CD4-positive, alpha-beta T cell (primary cell): ENCODE measurements at regions not wholly inside any gene's neighbourhood (a gene's known extent, or its start where the extent isn't known, plus 50 kb on each side); places are given as distances from the start of the nearest gene placed in this dataset.

Source experiments
- ATAC-seq: fragments of 200-7000 bp; cut with Tn5 transposase; one replicate; pipeline ENCODE4 v1.10.0; 2022; ENCODE audit warnings: mild to moderate bottlenecking; ENCODE audit not compliant: poor library complexity
- CTCF ChIA-PET: fragments of 350-600 bp; sonication (Branson Sonifier 250); formaldehyde crosslinking; loops from one replicate; lab custom pipeline; 2021; ENCODE audit warnings: antibody characterized with exemption, inconsistent platforms; lab: Charles Lee
- POLR2A ChIA-PET: fragments of 350-600 bp; sonication (Branson Sonifier 250); formaldehyde crosslinking; loops from one replicate; lab custom pipeline; 2021; ENCODE audit warnings: antibody characterized with exemption, inconsistent platforms; lab: Charles Lee
- DNase-seq, 14 experiments: peaks; one replicate each; pipeline ENCODE4 v3.0.0-alpha.2; 2013 to 2020; ENCODE audit warnings: mixed read lengths in 2 of 14
- H3K27ac ChIP-seq, 2 donors: one replicate each; pipeline versions ENCODE4 v1.5.1 to v1.7.0; 2013; ENCODE audit warnings: low read length in 2 of 2, low read depth in 1 of 2, mild to moderate bottlenecking in 1 of 2
- H3K27me3 ChIP-seq, 2 experiments: 1 replicate in 1 of 2; 2 replicates in 1 of 2; pipeline versions ENCODE4 v1.6.1 to v1.7.0; 2013; ENCODE audit warnings: low read length in 2 of 2, control low read depth in 1 of 2, mild to moderate bottlenecking in 1 of 2, moderate library complexity in 1 of 2; ENCODE audit not compliant: insufficient read depth in 2 of 2, control insufficient read depth in 1 of 2
- H3K36me3 ChIP-seq: one replicate; pipeline ENCODE4 v1.6.1; 2013; ENCODE audit warnings: low read length, control low read depth; ENCODE audit not compliant: insufficient read depth
- H3K4me1 ChIP-seq: one replicate; pipeline ENCODE4 v1.6.1; 2013; ENCODE audit warnings: low read length, control low read depth; ENCODE audit not compliant: insufficient read depth
- H3K4me3 ChIP-seq: one replicate; pipeline ENCODE4 v1.5.1; 2013; ENCODE audit warnings: mild to moderate bottlenecking, low read length, moderate library complexity
- H3K9me3 ChIP-seq, 2 experiments: 1 replicate in 1 of 2; 2 replicates in 1 of 2; pipeline versions ENCODE4 v1.6.1 to v1.7.0; 2013; ENCODE audit warnings: low read length in 2 of 2, mild to moderate bottlenecking in 2 of 2, control low read depth in 1 of 2, moderate library complexity in 1 of 2; ENCODE audit not compliant: control insufficient read depth in 1 of 2, insufficient read depth in 1 of 2
- H3K27ac Mint-ChIP-seq: one replicate; pipeline ENCODE4 v1.8.0; 2020; ENCODE audit warnings: mixed read lengths
- H3K27me3 Mint-ChIP-seq: one replicate; pipeline ENCODE4 v1.8.0; 2021; ENCODE audit warnings: mixed read lengths
- H3K36me3 Mint-ChIP-seq: one replicate; pipeline ENCODE4 v1.8.0; 2021; ENCODE audit warnings: low read depth, mixed read lengths
- H3K4me1 Mint-ChIP-seq: one replicate; pipeline ENCODE4 v1.8.0; 2021; ENCODE audit warnings: low read depth, mixed read lengths
- H3K4me3 Mint-ChIP-seq: one replicate; pipeline ENCODE4 v1.8.0; 2020; ENCODE audit warnings: mild to moderate bottlenecking, mixed read lengths
- H3K9me3 Mint-ChIP-seq: one replicate; pipeline ENCODE4 v1.8.0; 2020; ENCODE audit warnings: mixed read lengths
- intact Hi-C, 2 experiments: fragments of 100-400 bp; cut with DNase I in 1 of 2; cut with micrococcal nuclease in 1 of 2; formaldehyde crosslinking; loops; one replicate each; pipeline versions ENCODE4 v1.15.1 to v1.9.0; 2023 to 2025; cut with DNase I, micrococcal nuclease
- TF ChIP-seq, protein P1 (sequence below): fragments of 200-600 bp; IDR thresholded peaks from one replicate; pipeline ENCODE4 v1.8.0; 2022; ENCODE audit warnings: antibody characterized with exemption, mild to moderate bottlenecking

DNA sequence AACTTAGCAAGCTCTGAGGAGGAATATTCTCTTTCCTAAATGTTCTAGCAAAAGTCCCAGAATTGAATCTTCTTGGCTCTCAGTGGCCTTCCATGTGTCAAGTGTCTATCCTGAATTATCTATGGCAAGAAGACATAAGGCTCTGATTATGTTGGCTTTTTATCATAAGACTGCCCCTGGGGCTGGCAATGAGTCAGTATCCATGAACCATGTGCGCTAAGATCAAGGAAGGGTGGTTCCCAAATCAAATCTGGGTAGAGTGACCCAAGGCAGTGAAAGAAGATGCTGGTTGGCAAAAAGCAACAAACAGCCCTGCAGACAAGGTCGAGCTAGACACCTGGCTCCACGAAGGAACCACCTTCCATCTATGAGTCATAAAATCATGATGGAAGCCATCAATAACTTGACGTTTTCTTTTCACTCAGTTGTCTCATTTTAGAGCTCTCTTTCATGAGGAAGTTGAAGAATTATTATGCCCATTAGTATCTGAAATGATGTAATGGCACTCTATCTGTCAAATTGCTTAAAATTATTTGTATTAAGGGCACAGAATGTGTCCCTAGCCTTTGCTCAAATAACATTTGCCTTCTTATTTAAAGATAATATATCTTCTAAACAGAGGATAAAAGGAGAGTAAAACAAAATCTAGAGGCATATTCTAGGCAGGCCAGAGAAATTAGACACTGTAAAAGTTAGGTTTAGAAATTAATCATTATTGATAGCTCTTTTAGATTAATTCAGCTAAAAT, 657.7 kb upstream of the GOT2 start:
- Mint-ChIP-seq H3K27me3 (no peaks in the 10 kb centered on the region), H3K4me1 (no peaks in the 10 kb centered on the region), H3K4me3 (no peak overlapping the region), H3K36me3 (no peaks in the 10 kb centered on the region), H3K9me3 (no peaks in the 10 kb centered on the region), H3K27ac (no peak overlapping the region)
- intact Hi-C loops, result no loop called here
- no peaks in the 10 kb centered on the region for H3K36me3 ChIP-seq
- no peak overlapping the region for H3K4me3 ChIP-seq
- H3K27ac ChIP-seq, result no peak overlapping the region
- no peaks in the 10 kb centered on the region for H3K27me3 ChIP-seq
- H3K4me1 ChIP-seq, result no peaks in the 10 kb centered on the region
- POLR2A ChIA-PET, result no interaction called here
- peaks cover 0 to 5% of the 10 kb centered on the region in 2 experiments for H3K9me3 ChIP-seq
- DNase-seq (no peak), ATAC-seq (no peak)
- TF ChIP-seq, protein P1, sequence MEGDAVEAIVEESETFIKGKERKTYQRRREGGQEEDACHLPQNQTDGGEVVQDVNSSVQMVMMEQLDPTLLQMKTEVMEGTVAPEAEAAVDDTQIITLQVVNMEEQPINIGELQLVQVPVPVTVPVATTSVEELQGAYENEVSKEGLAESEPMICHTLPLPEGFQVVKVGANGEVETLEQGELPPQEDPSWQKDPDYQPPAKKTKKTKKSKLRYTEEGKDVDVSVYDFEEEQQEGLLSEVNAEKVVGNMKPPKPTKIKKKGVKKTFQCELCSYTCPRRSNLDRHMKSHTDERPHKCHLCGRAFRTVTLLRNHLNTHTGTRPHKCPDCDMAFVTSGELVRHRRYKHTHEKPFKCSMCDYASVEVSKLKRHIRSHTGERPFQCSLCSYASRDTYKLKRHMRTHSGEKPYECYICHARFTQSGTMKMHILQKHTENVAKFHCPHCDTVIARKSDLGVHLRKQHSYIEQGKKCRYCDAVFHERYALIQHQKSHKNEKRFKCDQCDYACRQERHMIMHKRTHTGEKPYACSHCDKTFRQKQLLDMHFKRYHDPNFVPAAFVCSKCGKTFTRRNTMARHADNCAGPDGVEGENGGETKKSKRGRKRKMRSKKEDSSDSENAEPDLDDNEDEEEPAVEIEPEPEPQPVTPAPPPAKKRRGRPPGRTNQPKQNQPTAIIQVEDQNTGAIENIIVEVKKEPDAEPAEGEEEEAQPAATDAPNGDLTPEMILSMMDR, result no peak
- CTCF ChIA-PET, result no interaction called here

DNA sequence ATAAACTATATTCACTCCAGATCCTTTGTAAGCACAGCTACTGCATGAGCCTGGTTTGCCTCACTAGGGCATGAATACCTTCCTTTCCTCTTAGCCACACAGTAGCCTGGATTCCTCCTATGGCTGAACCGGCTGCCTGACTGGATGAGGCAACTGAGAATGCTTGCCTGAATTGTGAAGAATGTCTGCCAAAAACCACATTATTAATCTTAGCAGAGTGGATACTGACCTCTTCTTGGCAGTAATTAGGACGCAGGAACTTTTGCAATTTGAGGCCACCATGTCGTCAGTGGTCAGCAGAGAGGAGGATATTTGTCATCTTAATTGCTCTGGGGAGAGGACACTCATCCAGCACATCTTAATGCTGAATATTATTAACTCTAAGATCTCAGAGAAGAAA, 651.8 kb upstream of the GOT2 start:
- ATAC-seq, result no peak

DNA sequence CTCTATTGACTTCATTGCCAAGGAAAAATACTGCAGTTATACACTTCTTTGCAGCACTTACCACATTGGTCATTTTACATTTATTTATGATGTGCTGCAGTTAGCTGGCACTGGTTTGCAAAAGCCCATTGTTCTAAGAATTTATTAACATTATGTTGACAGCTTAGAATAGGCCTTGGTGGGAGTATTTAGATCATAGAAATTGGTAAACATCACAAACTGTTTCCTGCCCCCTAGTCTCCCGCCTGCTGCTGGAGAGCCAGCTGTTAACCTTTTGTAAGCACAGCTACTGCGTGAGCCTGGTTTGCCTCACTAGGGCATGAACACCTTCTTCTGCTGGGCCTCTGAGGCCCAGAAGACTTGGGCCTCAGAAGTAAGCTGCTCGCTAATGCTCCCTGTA, 651.4 kb upstream of the GOT2 start:
- ATAC-seq, result no peak
- TF ChIP-seq, protein P1, result no peak
- no peak overlapping the region for H3K4me3 ChIP-seq
- Mint-ChIP-seq H3K36me3 (no peaks in the 10 kb centered on the region), H3K4me1 (no peaks in the 10 kb centered on the region), H3K4me3 (no peak overlapping the region), H3K27me3 (no peaks in the 10 kb centered on the region), H3K27ac (no peak overlapping the region), H3K9me3 (peaks cover 4% of the 10 kb centered on the region)
- no peaks in the 10 kb centered on the region for H3K4me1 ChIP-seq
- POLR2A ChIA-PET, result no interaction called here
- intact Hi-C loops, result no loop called here
- H3K27me3 ChIP-seq, result no peaks in the 10 kb centered on the region
- H3K36me3 ChIP-seq, result no peaks in the 10 kb centered on the region
- CTCF ChIA-PET, result no interaction called here
- no peak for DNase-seq
- H3K27ac ChIP-seq, result no peak overlapping the region
- H3K9me3 ChIP-seq, result peaks cover 0 to 5% of the 10 kb centered on the region in 2 experiments

More for the DNA sequence above, 651.8 kb upstream of the GOT2 start:
- H3K27ac ChIP-seq, result no peak overlapping the region
- H3K9me3 Mint-ChIP-seq, result peaks cover 4% of the 10 kb centered on the region
- no peaks in the 10 kb centered on the region for H3K36me3 ChIP-seq
- H3K27me3 ChIP-seq, result no peaks in the 10 kb centered on the region
- DNase-seq, result no peak
- TF ChIP-seq, protein P1, result no peak
- H3K9me3 ChIP-seq, result peaks cover 0 to 5% of the 10 kb centered on the region in 2 experiments
- ChIA-PET CTCF (no interaction called here), POLR2A (no interaction called here)
- H3K36me3 Mint-ChIP-seq, result no peaks in the 10 kb centered on the region
- intact Hi-C loops, result no loop called here
- H3K4me1 ChIP-seq, result no peaks in the 10 kb centered on the region
- no peaks in the 10 kb centered on the region for H3K4me1 Mint-ChIP-seq
- H3K4me3 ChIP-seq, result no peak overlapping the region
- H3K4me3 Mint-ChIP-seq, result no peak overlapping the region
- no peak overlapping the region for H3K27ac Mint-ChIP-seq
- H3K27me3 Mint-ChIP-seq, result no peaks in the 10 kb centered on the region
